NCI-H1930 (cell line): ENCODE measurements at regions not wholly inside any gene's neighbourhood (a gene's known extent, or its start where the extent isn't known, plus 50 kb on each side); places are given as distances from the start of the nearest gene placed in this dataset.

Experiments used
- DNase-seq, 2 experiments: peaks; one replicate each; lab custom pipeline; 2025; lab: John Stamatoyannopoulos, UW

GRCh38 chr13:82698383-82698782, 1183.9 kb downstream of the SLITRK1 start:
- no peak for DNase-seq

GRCh38 chr13:82693607-82694006, 1188.7 kb downstream of the SLITRK1 start:
- no peak for DNase-seq

- DNase-seq: no peak
These were observed 1193.8 kb downstream of the SLITRK1 start for GRCh38 chr13:82688400-82688994.

- no peak for DNase-seq
These were observed 1194.4 kb downstream of the SLITRK1 start for GRCh38 chr13:82687884-82688283.

GRCh38 chr13:82681535-82681934, 1200.7 kb downstream of the SLITRK1 start:
- no peak for DNase-seq

GRCh38 chr13:82678052-82678451, 1204.2 kb downstream of the SLITRK1 start:
- DNase-seq: no peak

GRCh38 chr13:82675024-82675423, 1207.2 kb downstream of the SLITRK1 start:
- DNase-seq: no peak

GRCh38 chr13:82674546-82674945, 1207.7 kb downstream of the SLITRK1 start:
- DNase-seq: no peak

- DNase-seq: no peak
These were observed 1210.0 kb downstream of the SLITRK1 start for GRCh38 chr13:82672248-82672647.

- no peak for DNase-seq
These were observed 1218.1 kb downstream of the SLITRK1 start for GRCh38 chr13:82664183-82664582.

- DNase-seq: no peak
These were observed 1221.1 kb downstream of the SLITRK1 start for GRCh38 chr13:82661126-82661525.

GRCh38 chr13:82658811-82659210, 1223.5 kb downstream of the SLITRK1 start:
- DNase-seq: no peak

GRCh38 chr13:82657471-82657870, 1224.8 kb downstream of the SLITRK1 start:
- no peak for DNase-seq

- DNase-seq: no peak
These were observed 1227.1 kb downstream of the SLITRK1 start for GRCh38 chr13:82654861-82655855.

- DNase-seq: no peak
These were observed 1228.1 kb downstream of the SLITRK1 start for GRCh38 chr13:82654143-82654542.

GRCh38 chr13:82647540-82647939, 1234.7 kb downstream of the SLITRK1 start:
- no peak for DNase-seq

- DNase-seq: no peak
These were observed 1246.2 kb downstream of the SLITRK1 start for GRCh38 chr13:82636119-82636518.

- DNase-seq: no peak
These were observed 1247.3 kb downstream of the SLITRK1 start for GRCh38 chr13:82634946-82635345.

- DNase-seq: no peak
These were observed 1255.1 kb downstream of the SLITRK1 start for GRCh38 chr13:82627183-82627582.

GRCh38 chr13:82625717-82626116, 1256.6 kb downstream of the SLITRK1 start:
- no peak for DNase-seq

- no peak for DNase-seq
These were observed 1267.2 kb downstream of the SLITRK1 start for GRCh38 chr13:82615043-82615442.

GRCh38 chr13:82614086-82614485, 1268.2 kb downstream of the SLITRK1 start:
- DNase-seq: no peak

GRCh38 chr13:82606008-82606407, 1276.3 kb downstream of the SLITRK1 start:
- no peak for DNase-seq
